IMR-90 (cell line): ENCODE measurements at regions not wholly inside any gene's neighbourhood (a gene's known extent, or its start where the extent isn't known, plus 50 kb on each side); places are given as distances from the start of the nearest gene placed in this dataset.

Source experiments
- ATAC-seq: fragments of 200-7000 bp; cut with Tn5 transposase; 2 replicates; pipeline ENCODE4 v1.9.1; 2020; ENCODE audit warnings: low read depth, mild to moderate bottlenecking, moderate library complexity
- BruUV-seq: library from RNA; stranded (reverse); fragments of 400-500 nt; replicated peaks from 2 replicates; lab custom pipeline; 2021; lab: Mats Ljungman, UMichigan
- CTCF ChIA-PET: fragments of 300-600 bp; formaldehyde crosslinking; extraction: SDS; loops from one replicate; lab custom pipeline; 2021; ENCODE audit warnings: antibody characterized with exemption; lab: Yijun Ruan, JAX
- POLR2A ChIA-PET: fragments of 300-600 bp; sonication (Branson Sonifier 250); formaldehyde crosslinking; loops from one replicate; lab custom pipeline; 2022; ENCODE audit warnings: antibody characterized with exemption; ENCODE audit not compliant: unreplicated experiment; lab: Charles Lee
- DNase-seq: peaks from one replicate; pipeline ENCODE4 v3.0.0; 2013
- H2AFZ ChIP-seq: replicated peaks from 2 replicates; pipeline ENCODE3; 2013; ENCODE audit warnings: low read length, mild to moderate bottlenecking; ENCODE audit not compliant: poor library complexity
- H2AK5ac ChIP-seq: 2 replicates; pipeline ENCODE4 v1.6.1; 2013; ENCODE audit warnings: low read depth, low read length, inconsistent platforms
- H2AK9ac ChIP-seq: replicated peaks from 2 replicates; pipeline ENCODE3; 2013; ENCODE audit warnings: mild to moderate bottlenecking, low read depth, low read length, moderate library complexity; ENCODE audit not compliant: poor library complexity
- H2BK120ac ChIP-seq: 2 replicates; pipeline ENCODE4 v1.6.1; 2013; ENCODE audit warnings: low read depth, low read length, inconsistent platforms
- H2BK15ac ChIP-seq: 3 replicates; pipeline ENCODE4 v1.6.1; 2013; ENCODE audit warnings: low read depth, low read length, inconsistent platforms
- H2BK20ac ChIP-seq: 2 replicates; pipeline ENCODE4 v1.6.1; 2013; ENCODE audit warnings: low read depth, mild to moderate bottlenecking, inconsistent platforms, low read length, moderate library complexity
- H2BK5ac ChIP-seq: 2 replicates; pipeline ENCODE4 v1.6.1; 2013; ENCODE audit warnings: mild to moderate bottlenecking, low read depth, low read length, inconsistent platforms; ENCODE audit not compliant: poor library complexity, severe bottlenecking
- H3K14ac ChIP-seq: replicated peaks from 2 replicates; pipeline ENCODE4 v1.6.1; 2013; ENCODE audit warnings: low read depth, low read length, inconsistent platforms
- H3K18ac ChIP-seq: 2 replicates; pipeline ENCODE4 v1.6.1; 2013; ENCODE audit warnings: low read depth, low read length, control low read depth
- H3K23ac ChIP-seq: 2 replicates; pipeline ENCODE4 v1.6.1; 2013; ENCODE audit warnings: low read depth, low read length, inconsistent platforms
- H3K27ac ChIP-seq: 2 replicates; pipeline ENCODE4 v1.5.1; 2013; ENCODE audit warnings: mild to moderate bottlenecking, control low read depth, low read length; ENCODE audit not compliant: insufficient read depth
- H3K27me3 ChIP-seq: 2 replicates; pipeline ENCODE4 v1.6.1; 2013; ENCODE audit warnings: low read length; ENCODE audit not compliant: control insufficient read depth, insufficient read depth
- H3K36me3 ChIP-seq: 2 replicates; pipeline ENCODE4 v1.6.1; 2013; ENCODE audit warnings: low read length, mixed read lengths; ENCODE audit not compliant: control insufficient read depth, insufficient read depth
- H3K4ac ChIP-seq: 2 replicates; pipeline ENCODE4 v1.6.1; 2013; ENCODE audit warnings: low read depth, low read length, inconsistent platforms
- H3K4me1 ChIP-seq: 2 replicates; pipeline ENCODE4 v1.6.1; 2013; ENCODE audit warnings: low read length, mixed read lengths; ENCODE audit not compliant: control insufficient read depth, insufficient read depth
- H3K4me2 ChIP-seq: 2 replicates; pipeline ENCODE4 v1.6.1; 2013; ENCODE audit warnings: low read depth, mild to moderate bottlenecking, control low read depth, low read length, moderate library complexity
- H3K4me3 ChIP-seq: 2 replicates; pipeline ENCODE4 v1.5.1; 2013; ENCODE audit warnings: low read depth, mild to moderate bottlenecking, control low read depth, low read length, moderate library complexity; ENCODE audit not compliant: insufficient read depth
- H3K56ac ChIP-seq: 2 replicates; pipeline ENCODE4 v1.6.1; 2013; ENCODE audit warnings: low read length, inconsistent platforms; ENCODE audit not compliant: insufficient read depth; ENCODE audit errors: extremely low read depth
- H3K79me1 ChIP-seq, 2 experiments: 2 replicates each; pipeline ENCODE4 v1.6.1; 2013; ENCODE audit warnings: low read length in 2 of 2, inconsistent platforms in 1 of 2, low read depth in 1 of 2
- H3K9ac ChIP-seq: 2 replicates; pipeline ENCODE4 v1.6.1; 2013; ENCODE audit warnings: low read depth, low read length, control low read depth
- H3K9me1 ChIP-seq: 2 replicates; pipeline ENCODE4 v1.6.1; 2013; ENCODE audit warnings: low read length, inconsistent platforms; ENCODE audit not compliant: insufficient read depth
- H3K9me3 ChIP-seq: 2 replicates; pipeline ENCODE4 v1.6.1; 2013; ENCODE audit warnings: low read length; ENCODE audit not compliant: control insufficient read depth, insufficient read depth
- H4K20me1 ChIP-seq: 2 replicates; pipeline ENCODE4 v1.6.1; 2013; ENCODE audit warnings: low read length, inconsistent platforms; ENCODE audit not compliant: insufficient read depth
- H4K5ac ChIP-seq: 2 replicates; pipeline ENCODE4 v1.6.1; 2013; ENCODE audit warnings: mild to moderate bottlenecking, low read depth, low read length, control low read depth
- H4K8ac ChIP-seq, 2 experiments: 2 replicates each; pipeline ENCODE4 v1.6.1; 2013; ENCODE audit warnings: low read depth in 2 of 2, low read length in 2 of 2, control low read depth in 1 of 2, inconsistent platforms in 1 of 2
- H4K91ac ChIP-seq: 2 replicates; pipeline ENCODE4 v1.6.1; 2013; ENCODE audit warnings: low read depth, low read length, inconsistent platforms; ENCODE audit not compliant: insufficient read depth
- CEBPB ChIP-seq: IDR thresholded peaks from 2 replicates; pipeline ENCODE4 v1.6.1; 2012; ENCODE audit warnings: low read depth, low read length, improper control_type of control experiment
- CHD1 ChIP-seq: IDR thresholded peaks from 2 replicates; pipeline ENCODE4 v1.6.1; 2012; ENCODE audit warnings: low read depth, low read length, improper control_type of control experiment
- CTCF ChIP-seq: conservative IDR thresholded peaks from 2 replicates; pipeline ENCODE4 v1.5.1; 2012; ENCODE audit warnings: mild to moderate bottlenecking, low read depth, low read length, improper control_type of control experiment
- ELK1 ChIP-seq: fragments of 150-350 bp; IDR thresholded peaks from 2 replicates; pipeline ENCODE4 v1.6.1; 2016; ENCODE audit warnings: low read depth, mild to moderate bottlenecking, low read length, moderate library complexity, borderline replicate concordance
- FOS ChIP-seq: fragments of 150-350 bp; IDR thresholded peaks from 2 replicates; pipeline ENCODE4 v1.6.1; 2016; ENCODE audit warnings: low read depth, low read length
- MAZ ChIP-seq: IDR thresholded peaks from 2 replicates; pipeline ENCODE4 v1.6.1; 2012; ENCODE audit warnings: low read depth, mild to moderate bottlenecking, low read length, improper control_type of control experiment, moderate library complexity, borderline replicate concordance
- MXI1 ChIP-seq: IDR thresholded peaks from 2 replicates; pipeline ENCODE4 v1.6.1; 2012; ENCODE audit warnings: low read depth, mild to moderate bottlenecking, low read length, moderate library complexity, borderline replicate concordance
- NFE2L2 ChIP-seq: fragments of 150-350 bp; IDR thresholded peaks from 2 replicates; pipeline ENCODE4 v1.6.1; 2016; ENCODE audit warnings: low read depth, mild to moderate bottlenecking, low read length
- POLR2A ChIP-seq: IDR thresholded peaks from 2 replicates; pipeline ENCODE4 v1.6.1; 2012; ENCODE audit warnings: mild to moderate bottlenecking, low read depth, low read length
- RCOR1 ChIP-seq: IDR thresholded peaks from 2 replicates; pipeline ENCODE4 v1.6.1; 2012; ENCODE audit warnings: mild to moderate bottlenecking, low read length, improper control_type of control experiment; ENCODE audit not compliant: insufficient replicate concordance
- RFX5 ChIP-seq: IDR thresholded peaks from 2 replicates; pipeline ENCODE4 v1.8.0; 2012; ENCODE audit warnings: low read depth, mild to moderate bottlenecking, low read length, moderate library complexity
- WGBS, 2 experiments: methylation state at CpG; one replicate each; pipeline versions ENCODE4 v1.1.5 to v1.1.7; 2013; ENCODE audit warnings: missing lambda C conversion rate in 2 of 2; ENCODE audit not compliant: insufficient read length in 1 of 2; ENCODE audit errors: extremely low coverage in 2 of 2; 5-methylcytosine and 5-hydroxymethylcytosine counted together
- dilution Hi-C: fragments of 300-500 bp; cut with HindIII; formaldehyde crosslinking; loops from one replicate; pipeline ENCODE4 v1.14.3; 2018; ENCODE audit warnings: low sequenced_read_pairs; ENCODE audit not compliant: unreplicated experiment
- in situ Hi-C: fragments of 300-500 bp; cut with MboI; formaldehyde crosslinking; loops from 3 replicates; pipeline ENCODE4 v1.14.3; 2019; ENCODE audit warnings: low sequenced_read_pairs, inconsistent platforms, mixed read lengths
- intact Hi-C: fragments of 100-400 bp; cut with micrococcal nuclease; formaldehyde crosslinking; loops from 2 replicates; pipeline ENCODE4 v1.10.0; 2022
- TF ChIP-seq, protein P1 (sequence below): fragments of 150-350 bp; IDR thresholded peaks from 2 replicates; pipeline ENCODE4 v1.6.1; 2017; ENCODE audit warnings: mild to moderate bottlenecking, antibody characterized with exemption, low read length, low read depth

- H3K4me2 ChIP-seq, result no peak overlapping the region
- 100% methylated on average over 1 of the region's 4 CpGs; no CpG with 5 or more reads in 1 of the 2 experiments for WGBS, 2 experiments
These were observed 214.1 kb upstream of the DAPK1 start for GRCh38 chr9:87283585-87283984.

More at GRCh38 chr9:87283585-87283984, 214.1 kb upstream of the DAPK1 start:
- Histone ChIP-seq H3K4me3 (no peak overlapping the region), H4K20me1 (no peaks in the 10 kb centered on the region), H3K79me1 (no peaks in the 10 kb centered on the region), H2AK5ac (peak overlapping the region; percentile 52; the same call in 1 of the 2 replicates), H2BK15ac (no peak overlapping the region; the same call in 2 of the 3 replicates), H2BK5ac (no peak overlapping the region), H2BK20ac (peak overlapping the region; percentile 82), H3K27me3 (no peaks in the 10 kb centered on the region), H3K56ac (no peak overlapping the region), H3K18ac (peak overlapping the region; percentile 40; the same call in 1 of the 2 replicates), H4K5ac (no peak overlapping the region), H3K27ac (no peak overlapping the region), H2AK9ac (no peak overlapping the region), H3K14ac (peak overlapping the region; percentile 44; the same call in 1 of the 2 replicates), H2AFZ (no peak overlapping the region), H3K23ac (no peak overlapping the region), H3K4ac (peak overlapping the region; percentile 39; the same call in 1 of the 2 replicates), H2BK120ac (peak overlapping the region; percentile 68), H4K91ac (peak overlapping the region; percentile 37), H4K8ac (no peak overlapping the region), H3K9me1 (peaks cover 11% of the 10 kb centered on the region), H3K9ac (no peak overlapping the region), H3K36me3 (no peaks in the 10 kb centered on the region), H3K4me1 (peaks cover 16% of the 10 kb centered on the region), H3K9me3 (peaks cover 2% of the 10 kb centered on the region)
- no TSS peak for BruUV-seq
- dilution Hi-C loops, result no loop called here
- TF ChIP-seq CTCF, result no peak
- TF ChIP-seq MXI1, result no peak
- TF ChIP-seq ELK1, result no peak
- no peak for TF ChIP-seq FOS
- TF ChIP-seq RFX5, result no peak
- TF ChIP-seq MAZ, result no peak
- no peak for TF ChIP-seq CHD1
- TF ChIP-seq POLR2A, result no peak
- TF ChIP-seq CEBPB, result no peak
- TF ChIP-seq RCOR1, result no peak
- TF ChIP-seq, protein P1, sequence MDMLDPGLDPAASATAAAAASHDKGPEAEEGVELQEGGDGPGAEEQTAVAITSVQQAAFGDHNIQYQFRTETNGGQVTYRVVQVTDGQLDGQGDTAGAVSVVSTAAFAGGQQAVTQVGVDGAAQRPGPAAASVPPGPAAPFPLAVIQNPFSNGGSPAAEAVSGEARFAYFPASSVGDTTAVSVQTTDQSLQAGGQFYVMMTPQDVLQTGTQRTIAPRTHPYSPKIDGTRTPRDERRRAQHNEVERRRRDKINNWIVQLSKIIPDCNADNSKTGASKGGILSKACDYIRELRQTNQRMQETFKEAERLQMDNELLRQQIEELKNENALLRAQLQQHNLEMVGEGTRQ, result no peak
- no peak for TF ChIP-seq NFE2L2
- POLR2A ChIA-PET, result no interaction called here
- intact Hi-C loops, result loop anchor here (5.0 kb wide), 1 partner anchor 91 kb away; no protein-coding TSS in a partner anchor
- DNase-seq (no peak), ATAC-seq (no peak)
- in situ Hi-C loops, result no loop called here
- CTCF ChIA-PET, result no interaction called here
